CD1c-positive myeloid dendritic cell (primary cell): ENCODE measurements at regions not wholly inside any gene's neighbourhood (a gene's known extent, or its start where the extent isn't known, plus 50 kb on each side); places are given as distances from the start of the nearest gene placed in this dataset.
"Not testable (repeated sequence)": the region's sequence is repeated elsewhere in the genome, so short reads cannot be mapped to it uniquely, and the experiment has no call there.

Experiments used
- DNase-seq: peaks from one replicate; pipeline ENCODE4 v3.0.0-alpha.2; 2016; ENCODE audit errors: extremely low spot score

- DNase-seq: no peak
Observed at GRCh38 chr1:163571950-163572349, 250.2 kb downstream of the NUF2 start.

GRCh38 chr1:163574119-163574518 is 252.4 kb downstream of the NUF2 start:
- DNase-seq: no peak

DNA sequence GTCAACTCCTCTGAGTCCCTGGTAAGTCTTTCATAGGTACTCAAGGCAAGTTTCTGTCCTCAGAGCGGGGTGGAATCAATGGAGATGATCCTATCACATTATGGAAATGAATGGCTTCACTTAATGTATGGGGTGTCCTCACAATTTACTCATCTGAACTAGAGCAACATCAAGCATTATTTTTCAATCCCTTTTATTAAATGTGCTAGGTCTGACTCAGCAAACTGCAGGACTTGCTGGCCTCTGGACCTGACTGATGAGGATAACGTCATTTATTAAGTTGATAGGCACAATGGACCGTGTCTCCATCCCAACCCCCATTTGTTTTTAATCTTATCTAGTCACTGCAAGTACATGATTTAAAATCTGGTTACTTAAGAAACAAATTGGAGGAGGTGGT is 259.2 kb downstream of the NUF2 start:
- DNase-seq: no peak

DNA sequence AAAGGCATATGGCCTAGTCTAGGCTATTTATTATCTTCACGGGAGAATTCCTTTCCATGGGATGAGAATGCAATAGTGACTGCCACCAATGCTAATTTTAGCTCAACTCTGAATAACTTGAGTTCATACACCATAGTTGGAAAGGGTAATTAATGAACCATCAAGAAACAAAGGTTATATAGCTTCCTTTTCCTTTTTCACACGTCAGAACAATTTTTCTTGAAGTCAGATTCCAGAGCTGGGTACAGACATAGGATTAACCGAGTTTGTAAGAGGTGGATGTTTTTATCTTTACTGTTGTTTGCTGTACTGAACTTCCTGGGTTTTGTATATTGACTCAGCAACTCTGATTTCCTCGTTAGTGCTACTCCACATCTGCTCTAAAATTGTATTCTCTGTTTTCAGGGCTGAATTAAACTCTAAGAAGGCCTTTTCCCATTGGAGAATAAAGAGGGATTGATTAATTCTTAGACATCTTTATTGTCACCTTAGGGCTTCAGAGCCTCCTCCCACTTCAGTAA is 262.0 kb downstream of the NUF2 start:
- no peak for DNase-seq

GRCh38 chr1:163585796-163586195 is 264.0 kb downstream of the NUF2 start:
- DNase-seq: no peak

GRCh38 chr1:163588796-163589195 is 267.0 kb downstream of the NUF2 start:
- no peak for DNase-seq

- no peak for DNase-seq
Observed at GRCh38 chr1:163589735-163590134, 268.0 kb downstream of the NUF2 start.

DNA sequence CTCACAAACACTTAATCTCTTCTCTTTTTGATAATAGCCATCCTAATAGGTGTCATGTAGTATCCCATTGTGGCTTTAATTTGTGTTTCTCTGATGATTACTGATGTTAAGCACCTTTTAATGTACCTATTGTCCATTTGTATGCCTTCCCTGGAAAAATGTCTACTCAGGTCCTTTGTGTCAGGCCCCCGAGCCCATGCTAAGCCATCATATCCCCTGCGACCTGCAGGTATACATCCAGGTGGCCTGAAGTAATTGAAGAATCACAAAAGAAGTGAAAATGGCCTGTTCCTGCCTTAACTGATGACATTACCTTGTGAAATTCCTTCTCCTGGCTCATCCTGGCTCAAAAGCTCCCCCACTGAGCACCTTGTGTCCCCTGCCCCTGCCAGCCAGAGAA is 269.4 kb downstream of the NUF2 start:
- DNase-seq: not testable (repeated sequence)

DNA sequence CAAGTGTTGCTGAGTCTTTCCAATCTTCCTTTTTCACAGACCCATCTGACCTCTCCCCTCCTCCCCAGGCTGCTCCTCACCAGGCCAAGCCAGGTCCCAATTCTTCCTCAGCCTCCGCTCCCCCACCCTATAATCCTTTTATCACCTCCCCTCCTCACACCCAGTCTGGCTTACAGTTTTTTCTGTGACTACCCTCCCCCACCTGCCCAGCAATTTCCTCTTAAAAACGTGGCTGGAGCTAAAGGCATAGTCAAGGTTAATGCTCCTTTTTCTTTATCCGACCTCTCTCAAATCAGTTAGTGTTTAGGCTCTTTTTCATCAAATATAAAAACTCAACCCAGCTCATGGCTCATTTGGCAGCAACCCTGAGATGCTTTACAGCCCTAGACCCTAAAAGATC is 270.9 kb downstream of the NUF2 start:
- DNase-seq: not testable (repeated sequence)

GRCh38 chr1:163596106-163596505 is 274.4 kb downstream of the NUF2 start:
- not testable (repeated sequence) for DNase-seq

DNA sequence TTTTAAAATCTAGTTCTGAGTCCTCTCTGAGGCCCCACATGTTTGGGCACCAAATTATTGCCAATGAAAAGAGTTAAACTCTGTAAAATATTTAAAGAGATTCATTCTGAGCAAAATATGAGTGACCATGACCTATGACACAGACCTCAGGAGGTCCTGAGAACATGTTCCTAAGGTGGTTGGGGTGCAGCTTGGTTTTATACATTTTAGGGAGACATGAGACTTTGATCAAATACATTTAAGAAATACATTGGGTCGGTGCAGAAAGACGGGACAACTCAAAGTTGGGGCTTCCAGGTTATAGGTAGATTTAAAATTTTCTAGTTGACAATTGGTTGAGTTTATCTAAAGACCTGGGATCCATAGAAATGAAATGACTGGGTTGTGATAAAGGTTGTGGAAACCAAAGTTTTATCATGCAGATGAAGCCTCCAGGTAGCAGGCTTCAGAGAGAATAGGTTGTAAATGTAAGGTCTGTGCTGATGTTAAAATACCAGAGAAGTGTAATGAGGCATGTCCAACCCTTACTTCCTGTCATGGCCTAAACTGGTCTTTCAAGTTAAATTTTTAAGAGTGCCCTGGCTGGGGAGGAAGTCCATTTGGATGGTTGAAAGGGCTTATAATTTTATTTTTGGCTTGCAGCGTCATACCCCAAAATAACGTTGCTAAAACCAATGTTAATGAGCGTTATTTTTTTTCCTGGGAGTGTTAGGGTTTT is 274.9 kb downstream of the NUF2 start:
- no peak for DNase-seq

DNA sequence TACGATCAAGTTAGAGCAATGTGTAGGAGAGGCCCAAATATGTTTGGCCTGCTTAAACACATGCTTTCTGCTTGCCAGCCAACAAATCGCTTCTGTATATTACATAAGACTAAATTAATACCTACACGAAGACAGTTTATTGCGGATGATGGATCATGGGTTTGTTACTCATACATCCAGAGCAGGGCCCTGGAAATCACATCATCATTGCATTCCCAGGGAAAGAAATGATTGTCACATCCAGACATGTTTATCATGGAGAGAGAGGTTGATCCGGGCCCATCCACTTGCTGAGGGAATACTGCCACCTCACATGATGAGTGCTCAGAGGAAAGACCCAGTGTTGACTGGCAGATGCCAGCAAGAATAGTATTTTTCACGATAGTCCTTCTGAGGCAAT is 282.6 kb downstream of the NUF2 start:
- DNase-seq: no peak

DNA sequence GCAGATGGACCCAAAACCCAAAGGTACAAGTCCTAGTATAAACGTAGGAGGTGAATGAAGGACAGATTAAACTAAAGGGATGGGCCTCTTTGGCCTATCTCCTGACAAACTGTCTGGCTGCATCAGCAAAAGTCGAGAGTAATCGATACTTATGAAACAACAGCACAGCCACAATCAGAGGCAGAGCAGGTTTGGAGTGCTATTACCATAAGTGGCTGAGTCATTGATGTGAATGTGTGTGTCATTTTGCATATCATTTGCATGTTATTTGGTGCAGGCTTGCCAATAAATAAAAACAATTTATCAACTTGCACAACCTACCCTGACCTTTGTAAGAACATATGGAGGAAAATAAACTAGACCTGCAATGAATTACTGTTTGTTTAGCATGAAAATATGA is 283.1 kb downstream of the NUF2 start:
- DNase-seq: no peak

DNA sequence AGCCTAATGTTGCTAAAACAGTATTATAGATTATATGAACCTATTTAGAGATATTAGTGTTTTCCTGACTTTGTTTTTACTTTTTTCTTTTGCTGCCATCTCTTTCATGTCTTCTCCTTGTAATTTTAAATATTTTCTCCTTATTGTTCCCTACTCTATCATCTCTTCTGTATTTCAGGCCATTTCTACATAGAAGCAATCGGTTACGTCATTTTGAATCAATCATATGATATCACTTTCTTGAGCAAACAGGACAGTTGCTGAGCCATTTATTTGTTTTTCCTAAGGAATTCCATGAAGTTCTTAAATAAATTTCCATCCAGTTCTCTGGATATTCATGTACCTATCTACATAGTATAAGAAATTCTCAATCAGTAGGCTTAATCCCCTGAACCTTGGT is 287.2 kb downstream of the NUF2 start:
- no peak for DNase-seq

GRCh38 chr1:163609858-163610257 is 288.1 kb downstream of the NUF2 start:
- no peak for DNase-seq

DNA sequence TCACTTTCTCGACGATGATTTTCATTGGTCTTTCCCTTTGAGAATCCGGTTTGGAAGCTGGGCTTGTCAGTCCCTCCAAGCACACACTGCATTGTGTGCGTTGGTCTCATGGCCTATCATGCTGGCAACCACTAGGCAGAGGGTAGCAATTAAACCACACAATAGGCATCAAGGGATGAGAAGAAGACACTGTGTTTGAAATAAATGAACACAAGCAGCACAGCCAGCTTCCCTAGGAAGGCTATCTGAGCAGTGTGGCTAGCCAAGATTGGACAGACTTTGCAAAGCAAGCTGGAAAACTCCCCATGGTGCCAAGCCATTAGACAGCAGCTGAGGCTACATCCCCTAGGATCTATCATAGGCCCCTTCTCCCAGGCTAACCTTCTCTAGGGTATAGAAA is 288.7 kb downstream of the NUF2 start:
- DNase-seq: no peak

DNA sequence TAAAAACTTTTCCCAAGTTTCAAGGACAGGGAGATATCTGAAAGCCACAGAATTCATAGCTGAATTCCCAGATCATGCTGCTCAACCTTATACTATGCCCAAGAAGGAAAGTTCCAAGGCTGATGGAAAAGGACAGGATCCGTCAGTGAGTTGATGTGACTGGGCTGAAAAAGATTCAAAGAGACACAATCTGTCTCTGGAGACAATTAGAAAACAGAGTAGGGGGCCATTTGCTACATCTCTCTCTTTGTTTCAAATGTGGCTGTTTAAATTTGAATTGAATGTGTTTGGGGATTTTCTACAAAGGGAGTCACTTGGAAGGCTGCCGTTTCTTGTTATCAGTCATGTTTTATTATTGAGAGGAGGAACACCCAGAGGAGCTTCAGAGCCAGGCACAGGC is 292.6 kb downstream of the NUF2 start:
- no peak for DNase-seq

DNA sequence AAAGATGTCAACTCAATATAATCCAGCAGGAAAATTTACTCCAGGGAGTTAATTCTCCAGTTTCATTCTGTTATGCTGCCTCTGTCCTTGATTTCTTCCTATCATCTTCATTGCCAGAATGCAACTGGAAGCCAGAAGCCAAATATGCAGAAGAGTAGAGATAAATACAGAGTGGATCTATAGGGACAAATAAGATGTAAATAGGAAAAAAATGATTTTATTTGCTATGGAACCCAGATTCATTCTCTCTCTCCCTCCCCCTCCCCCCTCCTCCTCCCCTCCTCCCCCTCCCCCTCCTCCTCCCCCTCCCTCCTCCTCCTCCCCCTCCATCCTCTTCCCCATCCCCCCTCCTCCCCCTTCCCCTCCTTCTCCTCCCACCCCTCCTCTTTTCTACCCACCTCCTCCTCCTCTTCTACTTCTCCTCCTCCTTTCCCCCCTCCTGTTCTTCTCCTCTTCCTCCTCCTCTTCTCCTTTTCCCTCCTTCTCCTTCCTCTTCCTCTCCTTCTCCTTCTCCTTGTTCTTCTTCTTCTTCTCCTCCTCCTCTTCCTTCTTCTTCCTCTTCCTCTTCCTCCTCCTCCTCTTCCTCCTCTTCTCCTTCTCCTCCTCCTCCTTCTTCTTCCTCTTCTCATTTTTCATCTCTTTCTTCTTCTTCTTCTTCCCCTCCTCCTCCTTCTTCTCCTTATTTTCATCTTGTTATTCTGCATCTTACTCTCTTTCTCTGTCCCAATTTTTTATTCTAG is 306.4 kb downstream of the NUF2 start:
- no peak for DNase-seq

DNA sequence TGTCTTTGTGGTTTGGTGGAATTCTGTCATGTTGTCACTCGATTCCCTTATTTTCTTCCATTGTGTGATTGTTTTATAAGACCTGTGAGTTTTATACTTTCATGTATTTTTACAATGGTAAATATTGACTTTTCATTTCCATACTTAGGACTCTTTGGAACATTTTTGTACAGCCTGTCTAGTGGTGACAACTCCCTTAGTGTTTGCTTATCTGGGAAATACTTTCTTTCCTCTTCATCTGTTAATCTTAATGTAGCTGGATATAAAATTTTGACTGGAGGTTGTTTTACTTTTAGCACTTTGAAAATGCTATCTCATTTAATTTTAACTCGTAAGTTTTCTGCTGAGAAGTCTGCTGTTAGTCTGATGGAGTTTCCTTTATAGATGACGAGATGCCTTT is 310.5 kb downstream of the NUF2 start:
- DNase-seq: no peak

- DNase-seq: no peak
Observed at GRCh38 chr1:163633366-163633765, 311.6 kb downstream of the NUF2 start.

DNA sequence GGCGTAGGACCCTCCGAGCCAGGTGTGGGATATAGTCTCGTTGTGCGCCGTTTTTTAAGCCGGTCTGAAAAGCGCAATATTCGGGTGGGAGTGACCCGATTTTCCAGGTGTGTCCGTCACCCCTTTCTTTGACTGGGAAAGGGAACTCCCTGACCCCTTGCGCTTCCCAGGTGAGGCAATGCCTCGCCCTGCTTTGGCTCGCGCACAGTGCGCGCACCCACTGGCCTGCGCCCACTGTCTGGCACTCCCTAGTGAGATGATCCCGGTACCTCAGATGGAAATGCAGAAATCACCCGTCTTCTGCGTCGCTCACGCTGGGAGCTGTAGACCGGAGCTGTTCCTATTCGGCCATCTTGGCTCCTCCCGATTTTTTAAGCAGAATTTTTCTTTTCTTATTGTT is 323.9 kb downstream of the NUF2 start:
- DNase-seq: not testable (repeated sequence)

- no peak for DNase-seq
Observed at GRCh38 chr1:163650624-163651023, 328.9 kb downstream of the NUF2 start.

DNA sequence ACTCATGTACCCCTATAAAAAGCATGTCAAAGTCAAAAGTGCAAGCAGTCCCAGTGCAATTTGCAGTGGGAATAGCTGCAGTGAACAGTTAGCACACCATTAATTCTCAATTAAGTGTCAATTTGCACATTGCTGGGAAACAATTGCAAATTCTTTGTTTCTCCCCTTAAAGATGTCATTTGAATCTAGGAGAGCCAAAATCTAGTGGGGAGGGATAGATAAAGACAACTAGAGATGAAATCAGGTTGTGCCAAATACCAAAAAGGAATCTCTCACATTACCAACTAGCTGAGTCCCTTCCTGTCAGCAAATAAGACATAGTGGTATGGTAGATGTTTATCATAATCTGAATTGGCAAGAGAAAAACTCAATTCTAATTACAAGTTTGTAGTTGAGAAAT is 330.7 kb downstream of the NUF2 start:
- no peak for DNase-seq
